ENCODE measurements at regions not wholly inside any gene's neighbourhood (a gene's known extent, or its start where the extent isn't known, plus 50 kb on each side); places are given as distances from the start of the nearest gene placed in this dataset.

GRCh38 chr2:134788417-134788816, 50.0 kb upstream of the ACMSD start:
- Mint-ChIP-seq H3K9me3 (no peaks in the 10 kb centered on the region), H3K4me1 (no peaks in the 10 kb centered on the region), H3K27ac (no peak overlapping the region), H3K27me3 (peaks cover 7% of the 10 kb centered on the region), H3K36me3 (ENCODE audit: low read depth) (no peaks in the 10 kb centered on the region), H3K4me3 (no peak overlapping the region)
- no peak for ATAC-seq (replicated peaks)
